SHP77 treated with DMSO at 0.1 percent for 48 hours (cell line): ENCODE measurements at regions not wholly inside any gene's neighbourhood (a gene's known extent, or its start where the extent isn't known, plus 50 kb on each side); places are given as distances from the start of the nearest gene placed in this dataset.
"Not testable (repeated sequence)": the region's sequence is repeated elsewhere in the genome, so short reads cannot be mapped to it uniquely, and the experiment has no call there.

Experiments used
- DNase-seq: peaks from one replicate; lab custom pipeline; 2025; lab: John Stamatoyannopoulos, UW

DNA sequence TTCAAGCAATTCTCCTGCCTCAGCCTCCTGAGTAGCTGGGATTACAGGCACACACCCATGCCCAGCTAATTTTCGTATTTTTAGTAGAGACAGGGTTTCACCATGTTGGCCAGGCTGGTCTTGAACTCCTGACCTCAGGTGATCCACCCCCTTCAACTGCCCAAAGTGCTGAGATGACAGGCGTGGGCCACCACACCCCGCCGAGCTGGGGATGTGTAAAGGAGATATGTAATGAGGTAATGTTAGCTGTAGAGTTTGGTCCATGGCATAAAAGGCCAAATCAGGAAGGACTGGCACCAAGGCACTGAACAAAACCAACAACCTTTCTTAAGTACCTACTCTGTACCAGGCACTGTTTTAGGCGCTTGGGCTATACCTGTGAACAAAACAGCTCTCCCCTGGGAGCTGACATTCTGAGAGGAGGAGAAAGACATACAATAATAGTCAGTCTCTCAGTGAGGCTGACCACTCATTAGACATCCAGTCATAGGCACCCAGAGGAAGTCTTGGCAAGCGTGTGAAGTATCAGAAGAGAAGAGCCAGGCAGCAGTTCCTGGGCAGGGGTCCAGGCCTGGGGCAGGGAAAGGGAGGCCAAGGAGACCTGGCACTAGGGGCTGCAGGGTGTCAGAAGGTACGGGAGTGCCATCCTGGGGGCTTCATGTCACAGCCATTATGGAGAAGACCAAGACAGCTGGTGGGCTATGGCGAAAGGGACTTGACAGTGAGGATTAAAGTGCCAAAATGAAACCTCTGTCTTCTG, 164.8 kb upstream of the DTNBP1 start:
- DNase-seq: no peak

DNA sequence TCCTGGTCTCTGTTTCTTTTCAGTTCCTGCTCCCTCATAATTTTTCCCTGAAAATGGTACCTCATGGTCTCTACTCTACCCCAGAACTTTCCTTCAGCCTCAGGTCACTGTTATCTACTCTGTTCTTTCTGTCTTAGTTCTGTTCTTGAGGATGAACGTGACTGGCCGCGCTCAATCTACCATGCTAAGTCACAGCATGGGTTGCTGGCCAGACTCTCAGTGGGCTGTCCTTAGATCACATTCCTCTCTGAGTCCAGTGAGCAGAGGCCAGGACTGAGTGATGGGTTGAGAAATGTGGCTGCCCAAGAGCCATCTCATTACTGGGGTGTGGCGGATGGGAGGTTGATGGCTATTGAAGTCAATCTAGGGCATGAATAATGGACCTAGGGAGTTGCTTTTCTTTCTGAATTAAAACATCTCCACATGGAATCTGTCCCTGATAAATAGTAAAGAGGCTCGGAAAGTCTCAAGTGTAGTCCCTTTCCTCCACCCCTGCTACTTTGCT, 164.0 kb upstream of the DTNBP1 start:
- no peak for DNase-seq

DNA sequence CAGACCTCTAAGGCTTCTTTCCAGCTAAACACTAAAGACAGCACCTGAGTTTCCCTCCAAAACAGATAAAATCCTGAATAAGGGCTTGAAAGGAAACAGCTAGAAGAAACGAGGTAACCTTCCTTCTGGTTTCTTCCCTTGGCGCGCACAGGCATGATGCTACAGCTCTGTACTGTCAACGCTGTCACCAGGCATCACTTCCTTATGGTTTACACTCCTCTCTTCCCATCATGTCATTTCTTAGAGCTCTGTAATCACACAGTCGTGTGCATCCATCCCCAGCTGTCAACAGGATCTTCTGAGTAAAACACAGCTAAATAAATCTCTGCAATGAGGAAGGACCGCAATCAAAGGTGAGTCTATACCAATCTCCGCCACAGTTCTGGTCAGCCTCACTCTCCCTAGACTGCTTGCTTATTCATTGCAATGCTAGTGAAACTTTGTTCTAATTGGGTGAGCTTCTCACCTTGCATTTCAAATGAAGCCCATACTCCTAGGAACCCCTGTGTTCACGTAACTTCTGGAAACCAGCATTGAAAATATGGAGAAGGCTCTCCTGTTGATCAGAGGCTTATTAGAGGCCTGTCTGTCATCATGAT, 162.6 kb upstream of the DTNBP1 start:
- DNase-seq: no peak

DNA sequence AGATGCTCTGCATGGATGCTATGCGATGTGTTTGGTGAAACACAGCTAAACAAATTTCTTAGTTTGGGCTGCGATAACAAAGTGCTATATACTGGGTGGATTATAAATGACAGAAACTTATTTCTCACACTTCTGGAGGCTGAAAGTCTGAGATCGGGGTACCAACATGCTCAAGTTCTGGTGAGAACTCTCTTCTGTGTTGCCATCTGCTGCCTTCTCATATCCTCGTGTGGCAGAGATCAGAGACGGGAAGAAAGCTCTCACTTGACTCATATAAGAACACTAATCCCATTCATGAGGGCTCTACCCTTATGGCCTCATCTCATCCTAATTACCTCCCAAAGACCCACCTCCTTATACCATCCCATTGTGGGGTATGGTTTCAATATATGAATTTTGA, 162.0 kb upstream of the DTNBP1 start:
- no peak for DNase-seq

DNA sequence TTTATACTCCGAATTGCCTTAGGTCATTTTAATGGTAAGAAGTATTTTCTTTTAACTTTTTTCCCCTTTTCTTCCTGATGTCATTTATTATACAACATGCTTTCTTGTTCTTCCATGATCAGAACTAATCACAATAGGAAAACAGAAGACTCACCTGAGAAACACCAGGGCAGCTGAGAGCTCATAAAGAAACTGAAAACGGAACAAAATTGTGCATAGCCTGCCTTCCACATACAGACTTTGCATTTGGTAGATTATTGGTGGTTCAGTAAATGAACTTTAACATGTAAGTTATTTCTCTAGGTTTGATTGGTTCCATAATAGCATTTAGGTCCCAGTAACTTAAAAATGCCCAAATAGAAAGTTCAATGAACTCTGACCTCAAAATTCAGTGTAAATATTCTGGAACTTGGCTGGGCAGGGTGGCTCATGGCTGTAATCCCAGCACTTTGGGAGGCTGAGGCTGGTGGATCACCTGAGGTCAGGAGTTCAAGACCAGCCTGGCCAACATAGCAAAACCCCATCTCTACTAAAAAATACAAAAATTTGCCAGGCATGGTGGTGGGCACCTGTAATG, 161.1 kb upstream of the DTNBP1 start:
- DNase-seq: no peak

DNA sequence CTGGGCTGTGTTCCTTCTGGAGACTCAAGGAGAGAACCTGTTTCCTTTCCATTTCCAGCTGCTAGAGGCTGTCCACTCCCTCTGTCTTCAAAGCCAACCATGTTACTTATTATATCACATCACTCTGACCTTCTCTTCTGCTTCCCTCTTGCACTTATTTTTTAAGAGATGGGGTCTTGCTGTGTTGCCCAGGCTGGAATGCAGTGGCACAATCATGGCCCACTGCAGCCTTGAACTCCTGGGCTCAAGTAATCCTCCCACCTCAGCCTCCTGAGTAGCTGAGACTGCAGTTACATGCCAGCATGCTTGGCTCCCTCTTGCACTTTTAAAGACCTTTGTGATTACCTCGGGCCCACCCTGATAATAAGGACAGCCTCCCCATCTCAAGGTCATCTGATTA, 160.0 kb upstream of the DTNBP1 start:
- no peak for DNase-seq

DNA sequence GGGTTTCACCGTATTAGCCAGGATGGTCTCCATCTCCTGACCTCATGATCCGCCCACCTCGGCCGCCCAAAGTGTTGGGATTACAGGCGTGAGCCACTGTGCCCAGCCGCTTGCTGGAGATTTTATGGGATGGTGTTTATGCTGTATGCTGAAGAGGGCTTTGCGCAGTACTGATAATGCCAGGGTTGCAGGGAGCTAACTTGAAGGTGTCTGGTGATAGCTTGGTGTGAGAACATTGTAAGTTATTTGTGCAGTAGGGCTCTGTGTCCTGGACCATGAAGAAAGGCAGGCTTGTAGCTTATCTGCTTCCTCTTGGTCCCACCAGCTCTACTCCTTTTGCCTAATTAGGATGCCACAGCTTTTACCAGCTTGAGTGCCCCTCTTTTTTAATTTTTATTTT, 157.0 kb upstream of the DTNBP1 start:
- no peak for DNase-seq

DNA sequence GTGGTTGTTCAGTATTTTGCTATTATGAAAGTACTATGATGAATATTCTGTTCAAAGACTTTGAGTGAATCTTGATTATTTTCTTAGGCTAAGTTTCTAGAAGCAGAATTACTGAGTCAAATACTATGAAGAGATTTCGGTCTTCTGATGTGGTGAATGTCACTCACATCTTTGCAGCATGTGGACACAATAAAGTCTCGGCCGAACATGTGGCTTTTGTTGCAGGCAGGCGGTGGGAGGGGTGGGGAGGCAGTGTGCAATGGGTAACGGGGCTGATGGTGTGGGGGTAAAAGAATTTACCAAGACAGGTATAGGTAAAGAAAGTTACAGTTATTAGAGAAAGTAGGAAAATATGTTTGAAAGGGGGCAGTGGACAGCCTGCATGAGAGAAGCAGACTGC, 156.4 kb upstream of the DTNBP1 start:
- no peak for DNase-seq

DNA sequence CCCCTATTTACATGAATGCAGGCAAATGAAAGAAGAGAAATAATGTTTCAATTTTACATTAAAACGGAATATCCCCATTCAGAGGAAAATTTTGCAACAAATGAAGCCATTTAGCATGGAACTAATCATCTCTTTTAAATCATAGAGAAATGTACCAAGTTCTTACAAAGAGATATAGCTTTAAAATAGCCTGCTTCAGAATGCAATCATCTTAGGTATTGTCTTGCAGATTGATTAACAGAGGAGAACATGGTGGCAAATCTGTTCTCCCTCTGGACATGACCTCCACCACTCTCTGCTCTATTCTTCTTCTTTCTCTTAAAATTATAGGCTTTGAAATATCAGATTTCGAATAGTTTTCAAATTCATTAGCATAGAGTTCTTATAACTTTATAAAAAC, 155.7 kb upstream of the DTNBP1 start:
- no peak for DNase-seq

DNA sequence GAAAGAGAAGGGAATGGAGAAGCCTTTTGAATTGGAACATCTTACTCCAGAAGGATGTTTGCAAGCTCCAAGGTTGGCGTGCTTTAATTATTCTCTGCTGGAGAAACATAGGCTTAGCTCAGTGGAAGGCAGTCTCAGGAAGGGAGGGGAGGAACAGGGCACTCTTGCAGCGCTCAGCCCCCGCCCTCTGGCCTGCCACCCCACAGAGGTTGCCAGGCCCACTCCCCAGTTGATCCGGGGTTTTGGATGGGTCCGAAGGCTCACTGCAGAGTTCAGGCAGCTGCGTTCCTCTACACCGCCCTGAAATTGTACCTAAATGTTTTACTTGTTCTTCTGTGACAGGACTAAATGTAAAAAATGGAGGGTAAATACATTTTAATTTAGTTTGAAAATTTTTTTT, 155.2 kb upstream of the DTNBP1 start:
- DNase-seq: no peak

DNA sequence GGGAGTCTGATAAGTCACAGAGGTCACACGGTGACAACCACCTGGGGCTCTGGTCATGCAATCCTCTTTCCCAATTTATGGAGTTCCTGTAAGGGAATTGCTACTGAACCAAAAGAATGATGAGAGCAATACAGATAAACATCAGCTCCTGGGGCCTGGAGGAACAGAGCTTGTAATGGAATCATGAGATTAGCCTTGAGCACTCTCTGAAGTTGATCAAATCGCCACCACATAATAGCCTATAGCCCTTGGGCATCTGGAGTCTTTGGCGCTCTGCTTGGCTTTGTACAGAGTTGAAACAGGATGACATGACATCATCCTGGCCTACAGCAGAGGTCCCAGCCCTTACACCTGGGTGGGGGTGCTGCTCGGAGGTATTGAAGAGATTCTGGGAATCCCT, 154.3 kb upstream of the DTNBP1 start:
- DNase-seq: no peak

DNA sequence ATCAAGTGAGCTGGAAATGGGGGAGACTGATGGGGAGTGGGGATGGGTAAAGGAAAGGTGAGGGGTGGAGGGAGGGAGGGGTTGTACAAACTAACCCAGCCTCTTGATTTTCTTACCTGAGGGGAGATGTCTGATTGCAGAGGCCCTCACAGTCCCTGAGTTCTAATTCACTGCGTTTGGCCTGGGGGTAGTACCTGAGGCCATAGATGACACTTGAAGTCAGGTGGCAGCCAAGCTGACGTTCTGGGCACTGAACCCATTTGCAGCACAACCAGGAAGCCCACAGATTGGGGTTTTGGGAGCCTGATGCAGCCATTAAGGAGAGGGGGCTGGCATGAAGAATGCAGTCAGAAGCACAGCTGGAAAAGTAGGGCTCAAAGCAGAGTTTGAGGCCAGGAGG, 153.8 kb upstream of the DTNBP1 start:
- no peak for DNase-seq

DNA sequence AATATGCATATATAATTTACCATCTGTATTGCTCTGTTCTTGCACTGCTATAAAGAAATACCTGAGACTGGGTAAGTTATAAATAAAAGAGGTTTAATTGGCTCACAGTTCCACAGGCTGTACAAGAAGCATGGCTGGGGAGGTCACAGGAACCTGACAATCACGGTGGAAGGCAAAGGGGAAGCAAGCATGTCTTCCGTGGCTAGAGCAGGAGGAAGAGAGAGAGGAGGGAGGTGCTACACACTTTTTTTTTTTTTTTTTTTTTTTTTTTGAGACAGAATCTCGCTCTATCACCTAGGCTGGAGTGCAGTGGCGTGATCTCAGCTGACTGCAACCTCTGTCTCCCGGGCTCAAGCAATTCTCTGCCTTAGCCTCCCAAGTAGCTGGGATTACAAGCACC, 150.9 kb upstream of the DTNBP1 start:
- DNase-seq: not testable (repeated sequence)

DNA sequence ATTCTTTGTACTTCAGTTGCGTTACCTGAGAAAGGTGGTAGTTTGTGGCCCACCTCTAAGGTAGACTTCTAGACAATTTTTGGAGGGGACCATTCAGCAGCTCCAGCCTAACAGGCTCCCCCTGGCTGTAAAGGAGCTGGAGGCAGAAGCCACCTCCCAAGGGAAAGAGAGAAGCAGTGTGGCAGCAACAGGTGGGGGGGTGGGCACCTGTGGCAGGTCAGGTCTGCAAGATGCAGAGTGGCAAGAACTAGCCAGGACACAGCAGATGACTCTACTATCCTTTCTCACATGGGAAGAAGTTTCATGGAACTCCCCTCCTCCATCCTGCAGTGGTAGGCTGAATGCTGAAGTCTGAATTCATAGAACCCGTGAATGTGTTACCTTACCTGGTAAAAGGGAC, 148.3 kb upstream of the DTNBP1 start:
- DNase-seq: no peak

DNA sequence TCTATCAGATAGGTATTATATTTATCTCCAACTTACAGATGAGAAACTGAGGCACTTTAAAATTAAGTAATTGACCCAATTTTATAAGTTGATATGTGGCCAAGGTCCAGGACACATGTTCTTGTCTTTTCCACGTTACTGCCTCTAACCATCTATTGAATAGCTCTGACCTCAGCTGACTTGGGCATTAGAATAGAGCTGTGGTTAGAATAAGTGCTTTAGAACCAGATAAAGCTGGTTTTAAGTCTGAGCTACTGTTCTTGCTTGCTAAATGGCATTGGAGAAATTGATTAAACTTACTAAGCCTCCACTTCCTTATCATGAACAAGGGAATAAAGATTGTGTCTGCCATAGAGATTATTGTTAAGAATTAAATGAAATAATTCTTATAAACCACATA, 147.8 kb upstream of the DTNBP1 start:
- no peak for DNase-seq

DNA sequence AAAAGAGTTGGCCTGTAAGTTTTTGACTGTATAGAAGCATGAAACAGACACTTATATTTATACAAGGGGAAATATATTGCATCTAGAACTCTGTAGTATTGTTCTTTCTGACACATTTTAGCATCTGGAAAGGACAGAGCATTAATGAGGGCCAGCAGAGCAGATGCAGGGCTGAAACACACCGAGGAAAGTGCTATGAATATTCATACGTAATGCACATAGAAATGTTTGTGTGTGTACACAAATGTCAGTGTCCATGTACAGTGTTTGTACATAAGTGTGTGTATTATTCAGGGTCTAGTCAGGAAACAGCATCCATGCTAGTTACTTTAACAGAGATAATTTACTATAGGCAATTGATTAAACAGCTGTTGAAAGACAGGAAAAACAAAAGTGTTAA, 146.5 kb upstream of the DTNBP1 start:
- no peak for DNase-seq

DNA sequence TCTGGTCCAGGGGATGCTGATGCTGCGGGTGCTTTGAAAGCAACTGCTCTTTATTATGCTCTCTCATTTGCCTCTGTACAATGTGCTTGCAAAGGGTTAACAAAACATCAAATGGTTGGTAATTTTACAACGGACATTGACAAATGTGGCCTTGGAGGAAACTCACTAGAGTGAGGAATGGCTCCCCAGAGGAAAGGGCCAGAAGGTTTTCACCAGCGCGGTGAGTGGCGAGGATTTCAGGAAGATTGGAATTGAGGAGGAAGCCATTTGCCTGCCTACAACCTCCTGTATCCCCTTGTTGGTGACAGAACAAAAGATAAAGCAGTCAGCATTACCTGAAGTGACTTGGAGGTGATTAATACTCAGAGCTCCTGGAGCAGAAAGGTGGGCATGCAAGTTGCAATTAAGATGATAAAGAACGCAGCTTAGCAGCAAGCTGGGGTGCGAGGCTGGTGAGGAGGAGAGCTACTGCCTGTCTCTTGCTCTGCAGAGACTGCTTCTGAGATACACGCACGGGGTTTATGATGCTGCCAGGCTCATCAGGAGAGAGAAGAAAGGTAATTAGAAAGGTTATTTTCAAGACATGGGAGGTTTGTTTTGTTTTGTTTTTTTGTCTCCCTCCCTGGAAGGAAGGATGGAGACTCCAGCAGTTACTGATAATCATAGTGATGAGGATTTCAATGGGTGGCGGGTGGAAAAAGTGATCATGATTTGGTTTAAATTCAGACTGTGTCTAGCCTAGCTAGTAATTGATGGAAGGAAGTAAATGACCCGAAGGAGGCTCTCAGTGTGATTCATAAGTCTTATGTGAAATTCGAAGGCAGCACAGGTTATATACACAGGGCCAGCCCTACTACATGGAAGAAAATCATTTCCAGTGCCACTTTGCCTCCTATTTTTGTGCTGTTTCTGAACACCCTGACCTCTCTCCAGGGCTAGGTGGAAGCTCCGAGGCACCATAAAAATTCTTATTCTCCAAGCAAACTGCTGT, 141.6 kb upstream of the DTNBP1 start:
- DNase-seq: no peak

DNA sequence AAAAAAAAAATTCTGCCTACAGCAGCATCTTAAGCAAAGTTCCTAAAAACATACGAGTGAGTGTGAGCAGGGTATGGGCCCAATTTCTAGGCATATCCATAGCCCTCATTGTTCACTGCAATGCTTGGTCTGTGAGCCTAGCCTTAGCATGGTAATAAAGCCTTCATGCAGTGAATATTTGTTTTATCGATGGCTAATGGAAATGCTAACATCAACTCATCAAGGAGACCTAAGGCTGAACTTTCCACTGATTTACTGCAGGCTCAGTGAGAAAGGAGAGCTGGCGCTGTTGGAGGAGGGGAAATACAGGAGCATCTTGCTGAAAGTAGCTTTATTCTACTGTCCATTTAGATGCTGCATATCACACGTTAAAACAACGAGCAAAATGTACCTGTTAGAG, 139.6 kb upstream of the DTNBP1 start:
- DNase-seq: no peak

DNA sequence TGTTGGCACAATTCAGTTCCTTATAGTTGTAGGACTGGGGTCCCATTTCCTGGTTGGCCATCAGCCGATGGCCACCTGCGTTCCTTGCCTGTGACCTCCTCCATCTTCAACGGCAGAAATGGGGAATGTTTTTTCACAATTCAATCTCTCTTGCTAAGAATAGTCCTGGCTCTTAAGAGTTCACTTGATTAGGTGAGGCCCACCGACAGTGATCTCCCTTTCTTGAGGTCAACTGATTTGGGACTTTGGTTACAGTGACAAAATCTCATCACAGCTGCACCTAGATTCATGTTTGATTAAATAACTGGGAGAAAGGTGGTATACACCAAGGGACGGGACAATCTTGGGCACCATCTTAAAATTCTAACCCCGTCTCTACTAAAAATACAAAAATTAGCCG, 139.1 kb upstream of the DTNBP1 start:
- DNase-seq: no peak

DNA sequence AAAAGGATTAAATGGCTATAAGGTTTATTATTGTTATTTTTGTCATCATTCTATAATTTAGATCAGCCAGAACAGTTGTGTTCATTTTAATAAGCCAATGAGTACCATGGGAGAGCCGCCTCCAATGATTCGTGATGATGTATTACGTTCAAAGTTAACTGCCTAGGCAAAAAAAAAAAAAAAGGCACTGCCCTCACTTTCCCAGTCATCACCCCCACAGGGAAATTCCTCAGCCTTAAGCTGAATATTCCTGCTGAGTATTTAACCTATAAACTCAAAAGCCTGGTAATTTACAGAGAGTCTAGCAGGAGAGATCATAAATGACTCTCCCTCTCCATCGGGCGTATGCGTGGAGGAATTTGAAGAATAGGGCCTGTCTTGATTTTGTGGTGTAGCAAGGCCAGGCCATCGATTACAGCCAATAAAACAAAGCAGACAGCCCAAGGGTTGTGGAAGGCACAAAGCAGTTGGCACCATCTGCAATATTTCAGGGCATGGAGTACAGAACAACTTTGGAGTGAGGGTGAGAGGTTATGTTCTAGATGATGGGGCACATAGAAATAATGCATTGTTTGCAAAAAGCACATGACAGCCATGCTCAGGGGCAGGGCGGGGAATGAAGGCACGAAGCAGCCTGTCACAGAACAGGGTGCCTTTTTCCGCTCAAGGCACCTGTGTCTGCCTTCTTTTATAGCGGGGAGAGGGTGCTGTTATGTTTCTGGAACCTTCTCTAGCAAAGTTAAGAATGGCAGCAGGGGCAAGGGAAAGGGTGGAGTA, 138.2 kb upstream of the DTNBP1 start:
- no peak for DNase-seq

DNA sequence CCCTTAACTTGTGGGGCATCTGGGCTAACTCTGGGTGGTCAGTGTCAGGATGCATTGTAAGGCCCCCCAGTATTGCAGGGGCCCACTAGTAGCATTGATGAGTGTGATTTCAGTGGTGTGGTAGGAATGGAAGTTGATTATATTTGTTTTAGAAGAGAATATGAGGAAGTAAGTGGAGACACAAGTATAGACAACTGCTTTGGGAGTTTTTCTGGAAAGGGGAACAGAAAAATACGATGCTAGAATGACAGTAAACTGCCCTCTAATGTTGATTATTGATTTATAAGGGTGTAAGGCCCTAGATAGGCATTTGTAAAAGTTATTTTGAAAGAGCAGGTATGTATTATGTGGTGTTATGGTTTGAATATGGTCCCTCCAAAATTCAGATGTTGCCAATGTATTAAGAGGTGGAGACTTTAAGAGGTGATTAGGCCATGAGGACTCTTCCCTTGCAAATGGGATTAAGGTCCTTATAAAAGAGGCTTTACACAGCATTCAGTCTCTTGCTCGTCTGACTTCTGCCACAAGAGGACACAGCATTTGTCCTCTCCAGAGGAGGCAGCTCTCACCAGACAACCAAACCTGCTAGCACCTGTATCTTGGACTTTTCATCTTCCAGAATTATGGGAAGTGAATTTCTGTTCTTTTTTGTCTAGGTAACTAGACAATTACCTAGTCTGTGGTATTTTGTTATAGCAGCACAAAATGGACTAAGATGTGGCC, 135.9 kb upstream of the DTNBP1 start:
- DNase-seq: no peak
